NCI-H2227 (cell line): ENCODE measurements at regions not wholly inside any gene's neighbourhood (a gene's known extent, or its start where the extent isn't known, plus 50 kb on each side); places are given as distances from the start of the nearest gene placed in this dataset.
A peak's percentile ranks its signal among the peaks of the same experiment; 100 is the strongest.

Source experiments
- DNase-seq: peaks from one replicate; lab custom pipeline; 2025; ENCODE audit not compliant: unreplicated experiment; lab: John Stamatoyannopoulos, UW

- no peak for DNase-seq
Measured at GRCh38 chr1:98385652-98386051, 275.9 kb upstream of the SNX7 start.

GRCh38 chr1:98384461-98385141, 276.9 kb upstream of the SNX7 start:
- peak; percentile 54 for DNase-seq

GRCh38 chr1:98382986-98383740, 278.4 kb upstream of the SNX7 start:
- no peak for DNase-seq

- DNase-seq: no peak
Measured at GRCh38 chr1:98382586-98382985, 278.9 kb upstream of the SNX7 start.

GRCh38 chr1:98374098-98374497, 287.4 kb upstream of the SNX7 start:
- DNase-seq: no peak

GRCh38 chr1:98373056-98373455, 288.5 kb upstream of the SNX7 start:
- no peak for DNase-seq

- DNase-seq: no peak
Measured at GRCh38 chr1:98371764-98372163, 289.8 kb upstream of the SNX7 start.

GRCh38 chr1:98369463-98369862, 292.1 kb upstream of the SNX7 start:
- no peak for DNase-seq

- DNase-seq: no peak
Measured at GRCh38 chr1:98368995-98369394, 292.5 kb upstream of the SNX7 start.

- DNase-seq: no peak
Measured at GRCh38 chr1:98367426-98367825, 294.1 kb upstream of the SNX7 start.

GRCh38 chr1:98366343-98366742, 295.2 kb upstream of the SNX7 start:
- no peak for DNase-seq

- DNase-seq: no peak
Measured at GRCh38 chr1:98364544-98364943, 297.0 kb upstream of the SNX7 start.

- DNase-seq: no peak
Measured at GRCh38 chr1:98360864-98361263, 300.7 kb upstream of the SNX7 start.

GRCh38 chr1:98355656-98356383, 305.7 kb upstream of the SNX7 start:
- DNase-seq: no peak

- no peak for DNase-seq
Measured at GRCh38 chr1:98352378-98352777, 309.1 kb upstream of the SNX7 start.

- DNase-seq: no peak
Measured at GRCh38 chr1:98351561-98351960, 310.0 kb upstream of the SNX7 start.

GRCh38 chr1:98345417-98345816, 316.1 kb upstream of the SNX7 start:
- DNase-seq: no peak

GRCh38 chr1:98344731-98345130, 316.8 kb upstream of the SNX7 start:
- no peak for DNase-seq

GRCh38 chr1:98342566-98342965, 319.0 kb upstream of the SNX7 start:
- no peak for DNase-seq

GRCh38 chr1:98340511-98340910, 321.0 kb upstream of the SNX7 start:
- no peak for DNase-seq

- no peak for DNase-seq
Measured at GRCh38 chr1:98336472-98337083, 324.9 kb upstream of the SNX7 start.

GRCh38 chr1:98333936-98334335, 327.6 kb upstream of the SNX7 start:
- DNase-seq: no peak
